Prostate gland (tissue), 2 donors: ENCODE measurements at regions not wholly inside any gene's neighbourhood (a gene's known extent, or its start where the extent isn't known, plus 50 kb on each side); places are given as distances from the start of the nearest gene placed in this dataset.
"Not testable (repeated sequence)": the region's sequence is repeated elsewhere in the genome, so short reads cannot be mapped to it uniquely, and the experiment has no call there.

Source experiments
- DNase-seq: peaks from one replicate; pipeline ENCODE4 v3.0.0-alpha.2; 2019; ENCODE audit warnings: low spot score
- H3K27ac ChIP-seq, 2 donors: fragments of 200-600 bp; sonication (generic); 2 replicates each; pipeline ENCODE4 v1.5.1; 2017 to 2019
- H3K27me3 ChIP-seq: fragments of 200-600 bp; sonication (generic); replicated peaks from 2 replicates; pipeline ENCODE4 v1.5.1; 2019; ENCODE audit not compliant: insufficient read depth
- H3K36me3 ChIP-seq, 2 donors: fragments of 200-600 bp; sonication (generic); 1 replicate in 1 of 2; 2 replicates in 1 of 2; pipeline versions ENCODE4 v1.5.1 to v1.8.1; 2017 to 2019
- H3K4me1 ChIP-seq: fragments of 200-600 bp; sonication (generic); replicated peaks from 2 replicates; pipeline ENCODE4 v1.5.1; 2019
- H3K4me3 ChIP-seq, 2 donors: fragments of 200-600 bp; sonication (generic); 2 replicates each; pipeline ENCODE4 v1.5.1; 2017 to 2019
- H3K9me3 ChIP-seq: fragments of 200-600 bp; sonication (generic); 2 replicates; pipeline ENCODE4 v1.5.1; 2017
- POLR2A ChIP-seq: fragments of 450-650 bp; IDR thresholded peaks from one replicate; pipeline ENCODE4 v1.6.1; 2016; ENCODE audit warnings: antibody characterized with exemption, mild to moderate bottlenecking
- POLR2AphosphoS5 ChIP-seq: sonication (generic); formaldehyde crosslinking; IDR thresholded peaks from one replicate; pipeline ENCODE4 v1.6.1; 2017; ENCODE audit warnings: antibody characterized with exemption
- WGBS: methylation state at CpG from one replicate; pipeline ENCODE4 v1.1.5; 2018; 5-methylcytosine and 5-hydroxymethylcytosine counted together
- intact Hi-C: fragments of 100-400 bp; cut with DNase I; formaldehyde crosslinking; loops from one replicate; pipeline ENCODE4 v1.14.2; 2022
- TF ChIP-seq, protein P1 (sequence below), 4 experiments: fragments of 200-600 bp in 2 of 4; fragments of 450-650 bp in 2 of 4; sonication (generic) in 2 of 4; IDR thresholded peaks; 1 replicate in 3 of 4; 2 replicates in 1 of 4; pipeline ENCODE4 v1.5.1; 2016 to 2019; ENCODE audit warnings: antibody characterized with exemption in 4 of 4, mild to moderate bottlenecking in 2 of 4, moderate library complexity in 2 of 4

- DNase-seq = no peak
- H3K4me1 ChIP-seq = no peaks in the 10 kb centered on the region
- H3K27me3 ChIP-seq = no peaks in the 10 kb centered on the region
- TF ChIP-seq POLR2A (no peak), POLR2AphosphoS5 (no peak)
- TF ChIP-seq, protein P1, sequence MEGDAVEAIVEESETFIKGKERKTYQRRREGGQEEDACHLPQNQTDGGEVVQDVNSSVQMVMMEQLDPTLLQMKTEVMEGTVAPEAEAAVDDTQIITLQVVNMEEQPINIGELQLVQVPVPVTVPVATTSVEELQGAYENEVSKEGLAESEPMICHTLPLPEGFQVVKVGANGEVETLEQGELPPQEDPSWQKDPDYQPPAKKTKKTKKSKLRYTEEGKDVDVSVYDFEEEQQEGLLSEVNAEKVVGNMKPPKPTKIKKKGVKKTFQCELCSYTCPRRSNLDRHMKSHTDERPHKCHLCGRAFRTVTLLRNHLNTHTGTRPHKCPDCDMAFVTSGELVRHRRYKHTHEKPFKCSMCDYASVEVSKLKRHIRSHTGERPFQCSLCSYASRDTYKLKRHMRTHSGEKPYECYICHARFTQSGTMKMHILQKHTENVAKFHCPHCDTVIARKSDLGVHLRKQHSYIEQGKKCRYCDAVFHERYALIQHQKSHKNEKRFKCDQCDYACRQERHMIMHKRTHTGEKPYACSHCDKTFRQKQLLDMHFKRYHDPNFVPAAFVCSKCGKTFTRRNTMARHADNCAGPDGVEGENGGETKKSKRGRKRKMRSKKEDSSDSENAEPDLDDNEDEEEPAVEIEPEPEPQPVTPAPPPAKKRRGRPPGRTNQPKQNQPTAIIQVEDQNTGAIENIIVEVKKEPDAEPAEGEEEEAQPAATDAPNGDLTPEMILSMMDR (IDR thresholded peaks at IDR 0.05) = no peak
- no peaks in the 10 kb centered on the region for H3K36me3 ChIP-seq
- intact Hi-C loops = no loop called here
- H3K4me3 ChIP-seq = no peak overlapping the region
- no peak overlapping the region for H3K27ac ChIP-seq
- 60% methylated on average over 2 of the region's 2 CpGs for WGBS
- no peaks in the 10 kb centered on the region for H3K9me3 ChIP-seq
These were observed 308.8 kb downstream of the ZNF674 start for GRCh38 chrX:46236411-46236810.

DNA sequence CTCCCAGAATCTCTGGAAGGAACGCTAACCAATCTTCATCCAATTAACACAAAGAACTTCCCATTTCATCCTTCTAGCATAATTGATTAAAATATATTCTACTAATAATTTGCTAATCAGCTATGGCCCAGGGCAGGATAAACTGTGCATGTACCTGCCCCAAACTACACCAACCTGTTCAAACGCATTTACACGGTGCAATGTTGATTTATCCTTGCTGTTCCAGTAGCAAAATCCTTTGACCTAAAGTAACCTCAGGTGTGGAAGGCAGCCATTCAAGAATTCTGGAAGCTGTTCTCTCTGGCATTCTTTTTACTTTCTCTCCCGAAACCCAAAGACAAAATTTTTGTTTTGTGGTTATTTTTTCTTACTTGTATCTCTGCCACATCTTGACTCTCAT is 309.4 kb downstream of the ZNF674 start:
- Histone ChIP-seq H3K36me3 (no peaks in the 10 kb centered on the region), H3K4me1 (no peaks in the 10 kb centered on the region), H3K27me3 (no peaks in the 10 kb centered on the region), H3K4me3 (no peak overlapping the region), H3K27ac (no peak overlapping the region), H3K9me3 (no peaks in the 10 kb centered on the region)
- intact Hi-C loops = no loop called here
- WGBS = 67% methylated on average over 4 of the region's 4 CpGs
- peak; percentile 4 for DNase-seq
- TF ChIP-seq POLR2A = no peak
- no peak for TF ChIP-seq POLR2AphosphoS5
- TF ChIP-seq, protein P1 (IDR thresholded peaks at IDR 0.05) = no peak

DNA sequence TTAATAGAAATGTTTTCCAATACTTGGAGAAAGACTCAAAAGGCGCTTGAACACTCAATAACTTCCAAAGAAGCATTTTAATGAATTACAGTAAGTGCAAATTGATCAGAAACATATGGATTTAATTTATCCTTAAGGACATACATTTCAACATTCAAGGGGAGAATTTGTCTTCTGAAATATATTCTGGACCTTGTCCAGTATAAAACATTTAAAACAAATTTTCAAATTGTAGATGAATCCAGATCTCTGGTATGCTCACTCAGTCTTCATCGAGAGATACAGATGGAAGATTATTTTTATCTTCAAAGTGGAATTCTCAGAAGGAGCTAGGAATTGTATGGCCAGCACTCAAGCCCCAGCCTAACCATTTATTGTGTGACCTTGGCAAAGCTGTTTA is 310.4 kb downstream of the ZNF674 start:
- TF ChIP-seq, protein P1 (IDR thresholded peaks at IDR 0.05) = no peak
- TF ChIP-seq POLR2A = no peak
- TF ChIP-seq POLR2AphosphoS5 = no peak
- intact Hi-C loops = no loop called here
- no peak for DNase-seq
- 64% methylated on average over 2 of the region's 2 CpGs for WGBS
- no peaks in the 10 kb centered on the region for H3K27me3 ChIP-seq
- no peaks in the 10 kb centered on the region for H3K9me3 ChIP-seq
- no peak overlapping the region for H3K27ac ChIP-seq
- no peak overlapping the region for H3K4me3 ChIP-seq
- H3K4me1 ChIP-seq = no peaks in the 10 kb centered on the region
- H3K36me3 ChIP-seq = no peaks in the 10 kb centered on the region

DNA sequence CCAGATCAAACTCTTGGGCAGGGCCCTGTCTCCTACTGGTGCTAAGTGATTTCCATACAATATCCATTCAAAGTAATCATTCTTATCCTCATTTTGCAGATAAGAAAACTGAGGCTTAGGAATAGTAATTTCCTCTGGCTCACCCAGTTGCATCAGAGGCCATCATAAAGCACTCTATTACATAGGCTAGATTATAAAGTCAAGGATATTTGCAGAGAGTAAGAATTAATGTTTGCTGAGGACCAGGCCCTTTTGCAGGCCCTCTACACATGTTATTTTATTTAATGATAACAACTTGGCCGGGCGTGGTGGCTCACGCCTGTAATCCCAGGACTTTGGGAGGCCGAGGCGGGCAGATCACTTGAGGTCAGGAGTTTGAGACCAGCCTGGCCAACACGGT is 316.8 kb downstream of the ZNF674 start:
- no peak for DNase-seq
- H3K27ac ChIP-seq = no peak overlapping the region
- H3K4me3 ChIP-seq = no peak overlapping the region
- WGBS = 100% methylated on average over 3 of the region's 6 CpGs
- intact Hi-C loops = no loop called here
- no peaks in the 10 kb centered on the region for H3K27me3 ChIP-seq
- H3K4me1 ChIP-seq = no peaks in the 10 kb centered on the region
- H3K9me3 ChIP-seq = no peaks in the 10 kb centered on the region
- TF ChIP-seq POLR2A (no peak), POLR2AphosphoS5 (no peak)
- TF ChIP-seq, protein P1 (IDR thresholded peaks at IDR 0.05) = no peak
- H3K36me3 ChIP-seq = no peaks in the 10 kb centered on the region

- no peak for TF ChIP-seq POLR2AphosphoS5
- TF ChIP-seq POLR2A = no peak
- TF ChIP-seq, protein P1 (IDR thresholded peaks at IDR 0.05) = no peak
- H3K27me3 ChIP-seq = no peaks in the 10 kb centered on the region
- no peaks in the 10 kb centered on the region for H3K9me3 ChIP-seq
- no peaks in the 10 kb centered on the region for H3K36me3 ChIP-seq
- WGBS = 100% methylated on average over 1 of the region's 1 CpG
- H3K27ac ChIP-seq = no peak overlapping the region
- no peak overlapping the region for H3K4me3 ChIP-seq
- DNase-seq = no peak
- intact Hi-C loops = no loop called here
- H3K4me1 ChIP-seq = no peaks in the 10 kb centered on the region
These were observed 318.8 kb downstream of the ZNF674 start for GRCh38 chrX:46226422-46226821.

DNA sequence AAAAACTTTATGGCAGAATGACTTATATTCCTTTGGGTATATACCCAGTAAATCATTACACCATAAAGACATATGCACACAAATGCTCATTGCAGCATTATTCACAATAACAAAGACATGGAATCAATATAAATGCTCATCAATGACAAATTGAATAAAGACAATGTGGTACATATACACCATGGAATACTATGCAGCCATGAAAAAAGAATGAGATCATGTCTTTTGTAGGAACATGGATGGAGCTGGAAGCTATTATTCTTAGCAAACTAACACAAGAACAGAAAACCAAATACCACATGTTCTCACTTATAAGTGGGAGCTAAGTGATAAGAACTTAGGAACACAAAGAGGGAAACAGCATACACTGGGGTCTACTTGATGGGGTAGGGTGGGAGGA is 321.7 kb downstream of the ZNF674 start:
- H3K27ac ChIP-seq, H3K9me3 ChIP-seq, intact Hi-C loops, H3K27me3 ChIP-seq, H3K4me3 ChIP-seq, H3K36me3 ChIP-seq, DNase-seq, H3K4me1 ChIP-seq: not testable (repeated sequence)
